Liver (tissue), 3 donors: ENCODE measurements at regions not wholly inside any gene's neighbourhood (a gene's known extent, or its start where the extent isn't known, plus 50 kb on each side); places are given as distances from the start of the nearest gene placed in this dataset.

ENCODE experiments used
- ATF3 ChIP-seq: IDR thresholded peaks from 2 replicates; pipeline ENCODE4 v1.6.1; 2016; ENCODE audit warnings: antibody characterized with exemption
- FOXA2 ChIP-seq: IDR thresholded peaks from 2 replicates; pipeline ENCODE4 v1.6.1; 2016; ENCODE audit warnings: antibody characterized with exemption
- GABPA ChIP-seq, 2 donors: IDR thresholded peaks in 1 of 2; conservative IDR thresholded peaks in 1 of 2; 2 replicates each; pipeline ENCODE4 v1.6.1; 2016; ENCODE audit warnings: antibody characterized with exemption in 2 of 2, mild to moderate bottlenecking in 1 of 2, moderate library complexity in 1 of 2
- HNF4A ChIP-seq, 2 donors: conservative IDR thresholded peaks; 2 replicates each; pipeline ENCODE4 v1.6.1; 2016; ENCODE audit warnings: antibody characterized with exemption in 2 of 2, mild to moderate bottlenecking in 2 of 2
- RAD21 ChIP-seq, 2 donors: IDR thresholded peaks; 2 replicates each; pipeline ENCODE4 v1.6.1; 2016; ENCODE audit warnings: antibody characterized with exemption in 2 of 2, mild to moderate bottlenecking in 2 of 2
- SP1 ChIP-seq: IDR thresholded peaks from 2 replicates; pipeline ENCODE4 v1.6.1; 2018; ENCODE audit warnings: antibody characterized with exemption, mild to moderate bottlenecking
- TAF1 ChIP-seq: conservative IDR thresholded peaks from 2 replicates; pipeline ENCODE4 v1.6.1; 2016; ENCODE audit warnings: antibody characterized with exemption, mild to moderate bottlenecking
- YY1 ChIP-seq: IDR thresholded peaks from 2 replicates; pipeline ENCODE4 v1.6.1; 2016; ENCODE audit warnings: antibody characterized with exemption, mild to moderate bottlenecking
- TF ChIP-seq, protein P1 (sequence below): fragments of 150-350 bp; IDR thresholded peaks from 2 replicates; pipeline ENCODE4 v1.5.1; 2017; ENCODE audit warnings: improper control_type of control experiment, low read depth, low read length; ENCODE audit not compliant: missing input control
- TF ChIP-seq, protein P2 (sequence below): IDR thresholded peaks from 2 replicates; pipeline ENCODE4 v1.6.1; 2016; ENCODE audit warnings: antibody characterized with exemption, mild to moderate bottlenecking
- TF ChIP-seq, protein P3 (sequence below): IDR thresholded peaks from 2 replicates; pipeline ENCODE4 v1.6.1; 2016; ENCODE audit warnings: antibody characterized with exemption
- donor health status: healthy.
- donor health status: healthy.

GRCh38 chr7:145691377-145691914, 425.2 kb upstream of the CNTNAP2 start:
- TF ChIP-seq, protein P1, sequence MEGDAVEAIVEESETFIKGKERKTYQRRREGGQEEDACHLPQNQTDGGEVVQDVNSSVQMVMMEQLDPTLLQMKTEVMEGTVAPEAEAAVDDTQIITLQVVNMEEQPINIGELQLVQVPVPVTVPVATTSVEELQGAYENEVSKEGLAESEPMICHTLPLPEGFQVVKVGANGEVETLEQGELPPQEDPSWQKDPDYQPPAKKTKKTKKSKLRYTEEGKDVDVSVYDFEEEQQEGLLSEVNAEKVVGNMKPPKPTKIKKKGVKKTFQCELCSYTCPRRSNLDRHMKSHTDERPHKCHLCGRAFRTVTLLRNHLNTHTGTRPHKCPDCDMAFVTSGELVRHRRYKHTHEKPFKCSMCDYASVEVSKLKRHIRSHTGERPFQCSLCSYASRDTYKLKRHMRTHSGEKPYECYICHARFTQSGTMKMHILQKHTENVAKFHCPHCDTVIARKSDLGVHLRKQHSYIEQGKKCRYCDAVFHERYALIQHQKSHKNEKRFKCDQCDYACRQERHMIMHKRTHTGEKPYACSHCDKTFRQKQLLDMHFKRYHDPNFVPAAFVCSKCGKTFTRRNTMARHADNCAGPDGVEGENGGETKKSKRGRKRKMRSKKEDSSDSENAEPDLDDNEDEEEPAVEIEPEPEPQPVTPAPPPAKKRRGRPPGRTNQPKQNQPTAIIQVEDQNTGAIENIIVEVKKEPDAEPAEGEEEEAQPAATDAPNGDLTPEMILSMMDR, result no peak
- TF ChIP-seq FOXA2, result no peak
- no peak for TF ChIP-seq GABPA (IDR thresholded peaks at IDR 0.05 in 1 of 2, conservative IDR thresholded peaks at IDR 0.05 in 1 of 2)
- no peak for TF ChIP-seq SP1
- no peak for TF ChIP-seq TAF1
- TF ChIP-seq ATF3, result no peak
- no peak for TF ChIP-seq RAD21 (IDR thresholded peaks at IDR 0.05)
- TF ChIP-seq, protein P2, sequence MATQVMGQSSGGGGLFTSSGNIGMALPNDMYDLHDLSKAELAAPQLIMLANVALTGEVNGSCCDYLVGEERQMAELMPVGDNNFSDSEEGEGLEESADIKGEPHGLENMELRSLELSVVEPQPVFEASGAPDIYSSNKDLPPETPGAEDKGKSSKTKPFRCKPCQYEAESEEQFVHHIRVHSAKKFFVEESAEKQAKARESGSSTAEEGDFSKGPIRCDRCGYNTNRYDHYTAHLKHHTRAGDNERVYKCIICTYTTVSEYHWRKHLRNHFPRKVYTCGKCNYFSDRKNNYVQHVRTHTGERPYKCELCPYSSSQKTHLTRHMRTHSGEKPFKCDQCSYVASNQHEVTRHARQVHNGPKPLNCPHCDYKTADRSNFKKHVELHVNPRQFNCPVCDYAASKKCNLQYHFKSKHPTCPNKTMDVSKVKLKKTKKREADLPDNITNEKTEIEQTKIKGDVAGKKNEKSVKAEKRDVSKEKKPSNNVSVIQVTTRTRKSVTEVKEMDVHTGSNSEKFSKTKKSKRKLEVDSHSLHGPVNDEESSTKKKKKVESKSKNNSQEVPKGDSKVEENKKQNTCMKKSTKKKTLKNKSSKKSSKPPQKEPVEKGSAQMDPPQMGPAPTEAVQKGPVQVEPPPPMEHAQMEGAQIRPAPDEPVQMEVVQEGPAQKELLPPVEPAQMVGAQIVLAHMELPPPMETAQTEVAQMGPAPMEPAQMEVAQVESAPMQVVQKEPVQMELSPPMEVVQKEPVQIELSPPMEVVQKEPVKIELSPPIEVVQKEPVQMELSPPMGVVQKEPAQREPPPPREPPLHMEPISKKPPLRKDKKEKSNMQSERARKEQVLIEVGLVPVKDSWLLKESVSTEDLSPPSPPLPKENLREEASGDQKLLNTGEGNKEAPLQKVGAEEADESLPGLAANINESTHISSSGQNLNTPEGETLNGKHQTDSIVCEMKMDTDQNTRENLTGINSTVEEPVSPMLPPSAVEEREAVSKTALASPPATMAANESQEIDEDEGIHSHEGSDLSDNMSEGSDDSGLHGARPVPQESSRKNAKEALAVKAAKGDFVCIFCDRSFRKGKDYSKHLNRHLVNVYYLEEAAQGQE, result no peak
- TF ChIP-seq, protein P3, sequence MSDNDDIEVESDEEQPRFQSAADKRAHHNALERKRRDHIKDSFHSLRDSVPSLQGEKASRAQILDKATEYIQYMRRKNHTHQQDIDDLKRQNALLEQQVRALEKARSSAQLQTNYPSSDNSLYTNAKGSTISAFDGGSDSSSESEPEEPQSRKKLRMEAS, result no peak
- no peak for TF ChIP-seq YY1
- no peak for TF ChIP-seq HNF4A (conservative IDR thresholded peaks at IDR 0.05)
